Ishikawa (cell line): ENCODE measurements at regions not wholly inside any gene's neighbourhood (a gene's known extent, or its start where the extent isn't known, plus 50 kb on each side); places are given as distances from the start of the nearest gene placed in this dataset.

Experiments used
- CEBPB ChIP-seq: IDR thresholded peaks from 2 replicates; pipeline ENCODE4 v1.6.1; 2012
- CREB1 ChIP-seq: IDR thresholded peaks from 2 replicates; pipeline ENCODE4 v1.6.1; 2012; ENCODE audit warnings: low read depth
- EP300 ChIP-seq: IDR thresholded peaks from 2 replicates; pipeline ENCODE4 v1.6.1; 2012; ENCODE audit warnings: borderline replicate concordance
- NFIC ChIP-seq: IDR thresholded peaks from 2 replicates; pipeline ENCODE4 v1.6.1; 2012
- RAD21 ChIP-seq: IDR thresholded peaks from 2 replicates; pipeline ENCODE4 v1.6.1; 2012; ENCODE audit warnings: low read depth
- TAF1 ChIP-seq: IDR thresholded peaks from 2 replicates; pipeline ENCODE4 v1.6.1; 2012; ENCODE audit warnings: low read depth, mild to moderate bottlenecking
- TF ChIP-seq, protein P1 (sequence below): IDR thresholded peaks from 2 replicates; pipeline ENCODE4 v1.6.1; 2012
- TF ChIP-seq, protein P2 (sequence below): IDR thresholded peaks from 2 replicates; pipeline ENCODE4 v1.6.1; 2012

DNA sequence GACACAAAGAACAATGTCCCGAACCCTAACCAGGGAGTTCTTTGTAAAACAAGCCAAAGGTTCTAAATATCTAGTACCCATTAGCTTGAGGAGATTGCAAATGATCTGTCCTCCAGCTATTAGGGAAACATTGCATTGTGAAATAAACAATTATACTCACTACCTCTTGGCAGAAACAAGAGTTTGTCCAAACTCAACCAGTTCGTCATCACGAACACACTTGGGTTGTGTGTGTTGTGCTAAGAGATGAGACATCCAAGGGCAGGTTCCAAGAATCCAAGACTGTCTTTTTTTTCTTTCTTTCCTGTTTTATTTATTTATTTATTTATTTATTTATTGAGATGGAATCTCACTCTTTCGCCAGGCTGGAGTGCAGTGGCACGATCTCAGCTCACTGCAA is 793.1 kb upstream of the AUTS2 start:
- TF ChIP-seq, protein P1, sequence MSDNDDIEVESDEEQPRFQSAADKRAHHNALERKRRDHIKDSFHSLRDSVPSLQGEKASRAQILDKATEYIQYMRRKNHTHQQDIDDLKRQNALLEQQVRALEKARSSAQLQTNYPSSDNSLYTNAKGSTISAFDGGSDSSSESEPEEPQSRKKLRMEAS: no peak
- TF ChIP-seq CEBPB: no peak
- TF ChIP-seq, protein P2, sequence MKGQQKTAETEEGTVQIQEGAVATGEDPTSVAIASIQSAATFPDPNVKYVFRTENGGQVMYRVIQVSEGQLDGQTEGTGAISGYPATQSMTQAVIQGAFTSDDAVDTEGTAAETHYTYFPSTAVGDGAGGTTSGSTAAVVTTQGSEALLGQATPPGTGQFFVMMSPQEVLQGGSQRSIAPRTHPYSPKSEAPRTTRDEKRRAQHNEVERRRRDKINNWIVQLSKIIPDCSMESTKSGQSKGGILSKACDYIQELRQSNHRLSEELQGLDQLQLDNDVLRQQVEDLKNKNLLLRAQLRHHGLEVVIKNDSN: no peak
- TF ChIP-seq EP300: no peak
- no peak for TF ChIP-seq RAD21
- no peak for TF ChIP-seq TAF1
- TF ChIP-seq CREB1: no peak
- TF ChIP-seq NFIC: no peak
